ENCODE measurements at regions not wholly inside any gene's neighbourhood (a gene's known extent, or its start where the extent isn't known, plus 50 kb on each side); places are given as distances from the start of the nearest gene placed in this dataset.

DNA sequence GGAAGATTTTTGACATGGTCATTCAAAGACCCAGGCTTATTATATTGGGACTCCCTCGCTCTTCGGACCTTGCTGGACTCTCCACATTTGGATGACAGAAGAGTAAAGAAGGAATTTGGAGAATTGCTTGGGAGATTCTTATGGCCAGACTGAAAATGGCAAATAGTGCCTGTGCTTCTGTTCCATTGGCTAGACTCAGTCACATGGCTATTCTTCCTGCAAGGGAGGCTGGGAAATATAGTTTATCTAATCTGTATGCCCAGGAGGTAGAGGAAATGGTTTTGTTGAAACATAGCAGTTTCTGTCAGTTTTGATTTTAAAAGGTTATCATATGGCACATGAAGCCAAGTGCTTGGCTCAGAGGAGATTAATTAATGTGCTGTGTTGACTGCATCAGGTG, 286.6 kb upstream of the JAG1 start:
- no peak for DNase-seq

DNA sequence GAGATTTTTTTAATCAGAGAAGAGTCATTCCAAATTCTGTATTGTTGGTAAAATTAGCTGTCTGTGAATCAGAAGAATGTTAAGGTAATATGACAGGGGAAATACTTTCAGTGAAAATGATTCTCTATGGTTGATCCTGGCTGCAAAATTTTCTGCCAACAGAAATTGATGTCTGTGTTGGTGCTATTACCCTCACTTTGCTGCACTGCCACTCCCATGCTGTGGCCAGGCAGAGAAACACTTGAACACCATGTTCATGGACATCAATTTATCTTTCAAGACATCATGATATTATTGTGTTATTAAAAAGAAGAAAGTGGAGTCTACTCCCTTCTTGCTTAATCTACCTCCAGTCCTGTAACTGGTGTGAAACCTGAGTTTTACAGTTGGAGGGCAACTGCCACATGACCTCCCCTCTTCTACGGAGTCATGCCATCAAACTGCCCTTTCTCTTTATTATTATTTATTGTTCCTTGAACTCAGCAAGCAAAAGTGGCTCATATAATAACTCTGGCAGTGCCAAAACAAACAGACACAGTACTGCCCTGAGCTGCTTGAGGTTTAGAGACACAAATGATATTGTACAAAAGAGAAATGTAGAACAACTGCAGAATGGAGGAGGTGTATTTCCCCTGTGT, 288.0 kb upstream of the JAG1 start:
- DNase-seq: no peak

DNA sequence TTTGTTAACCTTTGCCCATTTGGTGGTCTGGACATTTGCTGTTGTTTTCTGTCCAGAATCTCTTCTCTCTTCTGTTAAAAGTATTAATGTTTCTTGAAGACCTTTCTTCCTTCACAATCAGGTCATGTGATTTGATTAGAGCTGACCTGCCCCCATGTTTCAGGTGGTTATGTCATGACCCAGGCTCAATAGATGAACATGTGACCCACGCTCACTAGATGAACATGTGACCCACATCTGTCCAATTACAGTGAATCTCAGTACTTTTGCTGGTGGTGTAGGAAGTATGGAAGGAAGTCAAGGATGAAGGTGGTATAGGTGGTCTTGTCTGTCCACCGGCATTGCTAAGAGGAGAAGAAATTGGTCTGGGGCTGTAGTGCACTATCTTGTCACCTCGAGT, 289.1 kb upstream of the JAG1 start:
- DNase-seq: no peak

DNA sequence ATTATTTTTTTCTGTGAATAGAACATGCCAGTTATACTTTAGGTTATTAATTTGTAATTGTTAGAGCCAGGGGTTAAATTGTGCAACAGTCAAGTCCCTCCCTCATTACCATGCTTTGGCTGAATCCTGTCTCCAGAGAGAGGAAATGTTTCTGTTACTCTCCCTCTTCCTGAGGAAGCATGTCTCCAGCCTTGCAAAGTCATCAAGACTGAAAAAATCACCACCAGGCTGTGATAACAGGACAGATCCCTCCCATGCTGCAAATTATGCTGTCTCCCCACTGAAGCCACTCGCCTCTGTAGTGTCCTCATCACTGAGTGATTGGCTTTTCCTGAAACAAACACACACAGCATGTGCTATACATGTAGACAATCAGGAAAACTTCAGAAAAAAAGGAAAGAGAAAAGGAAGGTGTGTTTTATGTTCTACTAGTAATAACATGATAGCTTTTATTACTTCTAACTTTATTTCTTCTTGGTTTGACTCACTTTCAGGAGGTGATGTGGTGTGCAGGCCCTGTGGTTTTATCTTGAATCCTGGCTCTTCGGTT, 290.0 kb upstream of the JAG1 start:
- DNase-seq: no peak

DNA sequence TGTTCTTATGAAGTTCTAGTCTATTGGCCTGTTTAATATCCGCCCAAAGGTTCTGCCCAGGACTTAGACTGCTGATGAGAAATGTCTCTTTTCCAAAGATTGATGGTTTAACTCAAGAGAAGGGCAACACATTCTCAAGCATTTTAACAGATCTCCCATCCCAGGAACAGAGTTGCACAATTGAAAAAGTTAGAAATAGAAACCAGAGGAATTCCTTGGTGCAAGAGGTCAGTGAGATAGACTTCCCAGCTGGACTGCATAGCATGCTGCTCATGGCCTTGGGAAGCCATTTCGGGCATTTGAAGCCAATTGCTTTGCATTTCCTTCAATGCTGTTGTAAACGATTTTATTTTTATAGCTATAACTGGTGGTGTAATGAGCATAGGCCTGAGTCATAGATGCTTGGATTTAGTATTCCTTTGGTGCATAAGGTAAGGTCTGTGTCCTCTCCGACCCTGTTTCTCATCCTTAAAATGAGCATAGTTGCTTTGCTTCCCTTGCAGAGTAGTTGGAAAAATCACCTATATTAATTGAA, 292.2 kb upstream of the JAG1 start:
- DNase-seq: no peak

DNA sequence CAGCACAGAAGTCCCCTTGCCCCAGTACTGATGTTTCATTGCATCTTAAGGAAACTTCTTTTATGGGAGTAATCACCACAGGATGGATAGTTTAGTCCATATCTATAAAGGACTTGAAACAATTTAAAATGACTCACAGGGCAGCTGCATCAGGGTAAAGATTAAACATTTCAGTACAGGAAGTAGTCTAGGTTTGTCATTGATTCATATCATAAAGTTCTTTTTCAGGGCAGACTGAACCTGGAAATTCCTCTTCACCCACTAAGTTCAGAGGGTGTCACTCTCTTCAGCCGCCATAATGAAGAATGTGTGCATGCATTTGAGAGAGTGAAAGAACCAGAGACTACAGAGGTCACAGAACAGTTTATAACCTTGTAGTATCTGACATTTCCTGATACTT, 296.3 kb upstream of the JAG1 start:
- no peak for DNase-seq

DNA sequence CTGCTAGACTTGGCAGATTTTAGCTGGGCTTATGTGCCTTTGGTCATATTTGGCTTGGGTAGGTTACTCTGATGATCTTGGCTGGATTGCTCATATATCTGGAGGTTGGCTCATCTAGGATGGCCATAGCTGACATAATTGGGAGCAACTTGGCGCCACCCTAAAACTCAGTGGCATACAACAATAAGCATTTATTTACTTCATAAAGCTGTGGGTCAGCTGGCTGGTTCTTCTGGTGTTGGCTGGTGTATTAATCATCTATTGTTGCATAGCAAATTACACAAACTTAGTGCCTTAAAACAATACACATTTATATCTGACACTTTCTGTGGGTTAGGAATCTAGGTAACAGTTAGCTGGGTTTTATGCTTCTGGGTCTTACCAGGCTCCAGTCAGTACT, 297.3 kb upstream of the JAG1 start:
- DNase-seq: no peak

DNA sequence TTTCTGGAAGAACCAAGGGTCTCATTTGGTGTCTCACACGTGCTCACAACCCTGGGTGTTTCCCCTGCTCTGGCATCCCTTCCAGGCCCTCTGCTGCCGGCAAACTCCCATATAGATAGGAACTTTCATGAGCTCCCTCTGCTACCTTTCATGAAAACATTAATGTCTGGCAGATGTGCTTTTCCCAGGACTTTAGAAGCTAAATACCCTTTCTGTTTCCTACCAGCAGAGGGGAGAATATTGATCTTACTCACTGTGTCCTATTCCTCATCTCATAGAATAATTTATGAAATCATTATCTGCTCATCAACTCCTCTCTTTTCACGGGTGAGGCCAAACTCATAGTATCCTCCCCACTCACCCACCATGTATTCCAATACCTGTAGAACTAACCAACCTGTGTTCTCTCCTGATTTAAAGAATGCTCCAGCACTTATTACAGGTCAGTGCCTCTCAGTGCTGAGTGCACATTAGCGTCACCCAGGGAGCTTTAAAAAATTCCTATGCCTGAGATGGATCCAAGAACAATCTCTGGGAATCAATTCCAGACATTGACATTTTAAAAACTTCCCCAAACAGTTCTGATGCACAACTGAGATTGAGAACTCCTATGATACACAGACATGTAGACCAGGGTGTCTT, 298.5 kb upstream of the JAG1 start:
- DNase-seq: no peak

DNA sequence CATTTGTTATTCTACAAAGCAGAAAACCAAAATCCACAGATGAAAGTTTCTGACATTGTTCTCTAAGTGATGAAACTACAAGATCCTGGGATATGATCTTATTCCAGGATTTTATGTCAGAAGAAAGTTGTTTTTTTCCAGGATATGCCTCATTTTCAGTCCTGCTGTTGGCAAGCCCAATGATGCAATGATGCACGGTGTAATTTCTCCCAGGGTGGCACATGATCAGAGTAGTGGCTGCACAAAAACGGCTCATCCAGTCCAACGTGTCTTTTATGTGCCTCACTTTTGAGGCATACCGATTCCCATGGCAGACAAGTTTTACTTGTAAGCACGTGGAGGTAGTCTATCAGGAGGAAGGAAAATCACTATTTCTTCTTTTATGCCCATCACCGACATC, 302.3 kb upstream of the JAG1 start:
- no peak for DNase-seq

DNA sequence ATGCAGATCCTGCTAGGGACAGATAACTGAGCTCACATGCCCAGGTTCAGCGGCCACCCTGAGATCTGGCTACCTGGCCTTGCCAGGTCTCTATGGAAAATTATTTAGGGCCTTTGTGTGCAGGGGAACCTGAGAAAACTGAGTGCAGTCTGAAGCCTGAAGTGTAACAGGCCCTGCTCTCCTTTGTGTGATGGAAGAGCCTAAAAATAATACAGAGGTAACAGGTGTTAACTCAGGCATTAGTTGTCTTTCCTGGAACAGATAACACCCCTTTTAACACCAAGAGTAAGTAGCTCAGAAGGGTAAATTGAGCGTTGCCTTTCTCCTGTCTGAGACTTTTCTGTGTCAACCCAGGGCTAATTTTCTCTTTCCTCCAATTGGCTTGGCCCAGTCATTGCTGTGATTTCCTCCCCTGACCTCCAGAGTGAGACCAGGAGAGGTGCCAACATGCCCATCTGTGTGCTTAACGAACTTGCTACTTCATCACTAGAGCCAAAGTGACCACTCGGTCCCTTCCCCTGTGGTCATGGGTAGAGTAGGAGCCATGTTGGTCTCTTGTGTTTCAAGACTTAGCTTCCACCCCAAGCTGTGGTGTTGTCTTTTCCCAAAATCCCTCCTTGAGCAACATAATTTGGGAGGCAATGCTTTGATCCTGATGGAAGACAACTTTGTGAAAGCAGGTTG, 304.4 kb upstream of the JAG1 start:
- no peak for DNase-seq

DNA sequence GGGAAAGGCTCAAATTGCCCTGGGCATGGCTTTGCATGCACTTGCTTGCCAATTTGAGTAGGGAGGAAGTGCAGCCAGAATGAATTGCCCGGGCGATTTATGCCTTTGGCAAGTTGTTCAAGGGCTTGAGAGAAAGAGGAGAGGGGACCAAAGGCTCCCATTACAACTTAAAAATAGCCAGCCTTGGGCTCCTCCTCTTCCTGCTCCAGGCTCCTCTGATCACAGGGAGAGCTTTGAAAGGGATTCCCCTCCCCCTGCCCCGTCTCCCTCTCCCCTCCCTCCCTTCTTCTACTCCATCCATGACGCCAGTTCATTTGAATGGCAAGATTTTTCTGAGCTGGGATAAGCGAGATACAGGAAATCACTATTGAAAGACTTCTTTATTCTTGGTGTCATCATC, 304.9 kb upstream of the JAG1 start:
- DNase-seq: no peak

- no peak for DNase-seq
These were observed 308.9 kb upstream of the JAG1 start for GRCh38 chr20:10982692-10983091.

GRCh38 chr20:10984294-10984693, 310.5 kb upstream of the JAG1 start:
- no peak for DNase-seq

- DNase-seq: no peak
These were observed 311.1 kb upstream of the JAG1 start for GRCh38 chr20:10984913-10985312.

DNA sequence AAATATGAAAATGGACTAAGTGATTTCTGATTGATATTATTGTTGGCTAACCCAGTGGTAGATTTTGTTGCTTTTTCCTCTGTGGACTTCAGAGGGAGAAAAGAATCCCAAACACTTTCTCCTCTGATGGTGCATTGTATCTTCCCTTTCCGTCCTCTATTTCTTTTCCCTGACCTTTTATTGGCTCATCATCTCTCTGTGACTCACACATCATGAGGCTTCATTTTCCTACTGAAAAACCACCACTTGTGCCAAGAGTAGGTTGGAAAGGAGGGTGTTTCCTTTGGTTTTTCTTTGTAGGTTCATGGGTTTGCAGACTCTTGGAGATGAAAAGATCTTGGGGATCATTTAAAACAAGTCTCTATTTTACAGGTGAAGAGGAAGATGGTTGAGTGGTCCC, 311.7 kb upstream of the JAG1 start:
- DNase-seq: no peak

- no peak for DNase-seq
These were observed 312.8 kb upstream of the JAG1 start for GRCh38 chr20:10986586-10986985.

GRCh38 chr20:10987651-10988383, 314.0 kb upstream of the JAG1 start:
- no peak for DNase-seq

GRCh38 chr20:10990625-10991382, 317.0 kb upstream of the JAG1 start:
- DNase-seq: no peak

GRCh38 chr20:10992731-10993130, 318.9 kb upstream of the JAG1 start:
- DNase-seq: no peak

DNA sequence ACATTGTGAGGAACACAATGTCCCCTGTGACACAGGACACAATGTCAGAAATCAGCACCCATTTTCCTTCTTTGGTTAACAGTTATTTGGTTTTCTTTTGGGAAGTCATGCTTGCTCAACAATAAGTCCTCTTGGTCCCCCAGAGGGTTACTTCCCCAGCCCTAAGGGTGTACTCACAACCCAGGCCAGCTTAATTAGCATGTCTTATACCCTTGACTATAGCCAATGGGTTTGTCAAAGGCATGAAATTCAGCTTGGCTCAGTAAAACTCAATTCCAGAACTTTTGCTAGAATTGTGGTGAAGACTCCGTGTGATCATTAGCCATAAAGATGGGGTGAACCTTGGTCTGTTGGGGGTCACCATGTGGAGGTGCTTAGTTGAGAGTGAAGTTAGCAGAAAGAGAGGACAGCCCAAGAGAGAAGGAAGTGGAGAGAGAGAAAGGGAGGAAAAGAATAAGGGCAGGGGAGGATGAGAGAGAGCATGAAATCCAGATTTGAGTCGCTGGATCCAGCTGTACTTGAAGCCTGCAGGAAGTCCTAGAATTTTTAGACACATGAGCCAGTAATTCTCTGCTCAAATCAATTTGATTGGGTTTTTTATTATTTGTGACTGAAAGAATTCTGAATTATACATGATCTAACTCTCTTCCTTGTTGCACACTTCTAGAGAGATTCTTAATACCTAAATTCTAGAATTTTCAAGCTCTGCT, 321.3 kb upstream of the JAG1 start:
- DNase-seq: no peak

DNA sequence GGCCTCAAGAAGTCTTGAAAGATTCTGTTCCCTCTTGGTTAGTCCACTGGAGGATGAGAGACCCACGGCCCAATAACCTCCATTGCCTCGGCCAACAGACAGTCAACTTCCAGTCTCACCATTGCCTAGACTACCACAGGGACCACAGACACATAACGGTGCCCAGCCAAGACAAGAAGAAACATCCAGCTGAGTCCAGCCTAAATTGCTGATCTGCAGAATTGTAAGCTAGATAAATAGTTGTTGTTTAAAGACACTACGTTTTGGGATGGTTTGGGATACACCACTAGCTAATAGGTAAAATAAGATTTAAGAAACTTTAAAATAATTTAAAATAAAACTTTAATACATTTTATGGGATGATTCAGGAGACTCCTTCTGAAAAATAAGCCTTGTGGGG, 324.7 kb upstream of the JAG1 start:
- DNase-seq: no peak

DNA sequence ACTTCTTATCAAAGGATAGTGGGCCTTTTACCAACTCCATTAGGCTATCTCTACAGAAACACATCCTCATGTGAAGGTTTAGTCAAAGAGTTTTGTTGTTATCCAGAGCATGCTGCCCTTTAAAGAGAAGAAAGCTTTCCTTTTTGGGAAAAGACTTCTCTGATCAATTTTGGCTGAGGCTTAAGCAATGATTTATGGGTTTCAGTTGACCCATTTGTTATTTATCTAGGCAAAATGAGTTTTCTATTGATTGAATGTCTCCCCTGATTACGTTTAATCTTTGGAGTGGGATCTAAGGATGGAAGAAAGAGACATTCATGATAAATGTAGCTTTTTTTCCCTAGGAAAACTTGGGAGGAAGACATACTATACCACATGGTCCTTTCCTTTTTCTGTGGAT, 326.6 kb upstream of the JAG1 start:
- DNase-seq: no peak
